ENCODE measurements at regions not wholly inside any gene's neighbourhood (a gene's known extent, or its start where the extent isn't known, plus 50 kb on each side); places are given as distances from the start of the nearest gene placed in this dataset.

DNA sequence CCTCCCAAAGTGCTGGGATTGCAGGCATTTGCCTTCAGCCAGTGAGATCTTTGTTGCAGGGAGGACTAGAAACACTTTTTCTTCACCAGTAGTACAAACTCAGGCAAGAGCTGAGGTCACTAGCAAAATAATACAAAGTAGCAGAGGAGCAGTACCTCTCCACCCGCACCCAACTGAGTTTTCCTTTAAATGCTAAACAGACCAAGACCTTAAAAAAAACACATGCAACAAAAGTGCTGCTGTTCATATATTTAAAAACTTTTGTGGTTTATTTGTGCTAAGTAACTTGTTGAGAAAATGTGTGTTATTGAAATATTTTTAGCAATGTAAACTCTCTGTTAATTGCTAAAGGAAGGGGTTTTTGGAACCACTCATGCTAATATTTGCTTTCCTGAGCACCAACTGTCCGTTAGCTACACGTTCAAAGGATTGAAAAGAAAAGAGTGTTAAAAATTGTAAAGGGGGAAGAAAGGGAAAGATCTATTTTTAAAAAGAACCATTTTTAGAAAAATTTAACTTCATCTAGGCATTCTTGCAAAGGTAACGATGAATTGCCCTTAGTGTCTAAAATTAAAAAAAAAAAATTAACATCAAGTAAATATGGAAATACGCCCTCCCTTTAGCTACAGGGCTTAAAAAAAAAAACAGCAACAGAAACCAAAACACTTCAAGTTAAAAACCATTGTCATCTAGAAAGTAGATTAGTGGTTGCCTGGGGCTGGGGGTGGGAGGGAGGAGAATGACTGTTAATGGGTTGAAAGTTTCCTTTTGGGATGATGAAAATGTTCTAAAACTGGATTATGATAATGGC is 114.0 kb upstream of the KRAS start:
- ChIA-PET CTCF (interaction anchor here (0.8 to 2.0 kb wide), 6 partner anchors 8 to 210 kb away, joined by 3 to 8 read pairs (median 5); no protein-coding TSS in a partner anchor), POLR2A (no interaction called here)
- DNase-seq (ENCODE audit: low read depth, low spot score) (no peak), FAIRE-seq (no peak)
- no TSS peak for BruUV-seq (replicated peaks)
- Histone ChIP-seq H3K4me1 (ENCODE audit: control insufficient read depth, extremely low read depth, insufficient read depth, low read length) (no peaks in the 10 kb centered on the region), H3K79me2 (ENCODE audit: control insufficient read depth, insufficient read depth, low read length) (no peaks in the 10 kb centered on the region), H3K4me2 (ENCODE audit: insufficient read depth, low read length) (no peak overlapping the region), H4K20me1 (replicated peaks; ENCODE audit: control insufficient read depth, extremely low read depth, insufficient read depth, low read length) (no peaks in the 10 kb centered on the region), H3K27me3 (ENCODE audit: control insufficient read depth in 2 of 2, insufficient read depth in 2 of 2, low read length in 2 of 2) (peaks cover 2 to 4% of the 10 kb centered on the region in 2 experiments), H3K9me1 (replicated peaks; ENCODE audit: control insufficient read depth, extremely low read depth, insufficient read depth, low read length) (no peaks in the 10 kb centered on the region), H3K9me3 (replicated peaks; ENCODE audit: control insufficient read depth, insufficient read depth, low read length) (no peaks in the 10 kb centered on the region), H2AFZ (ENCODE audit: low read depth, low read length) (no peak overlapping the region), H3K36me3 (ENCODE audit: control insufficient read depth in 2 of 2, extremely low read depth in 1 of 2, insufficient read depth in 2 of 2, low read length in 2 of 2) (no peaks in the 10 kb centered on the region), H3K4me3 (replicated peaks in 1 of 3; ENCODE audit: insufficient read depth in 1 of 3, low read depth in 1 of 3, low read length in 3 of 3) (no peak overlapping the region), H3K9ac (replicated peaks; ENCODE audit: extremely low read depth, insufficient read depth, low read length) (no peak overlapping the region), H3K27ac (ENCODE audit: insufficient read depth, low read depth, low read length) (no peak overlapping the region)
- dilution Hi-C loops (cut with MboI; ENCODE audit: extremely low pct_ligation_motif_present, low sequenced_read_pairs), result no loop called here
- intact Hi-C loops (cut with micrococcal nuclease), result no loop called here
- TF ChIP-seq FOS (IDR thresholded peaks at IDR 0.05; ENCODE audit: borderline replicate concordance, insufficient read depth, low read length) (no peak), MYC (IDR thresholded peaks at IDR 0.05; ENCODE audit: low read depth, low read length) (no peak), GATA2 (IDR thresholded peaks at IDR 0.05; ENCODE audit: insufficient read depth, insufficient read length, low read depth, low read length) (no peak), POLR2AphosphoS5 (IDR thresholded peaks at IDR 0.05; ENCODE audit: insufficient read depth, low read depth, low read length) (no peak), JUN (IDR thresholded peaks at IDR 0.05; ENCODE audit: borderline replicate concordance, insufficient read depth, insufficient read length, low read depth) (no peak), EZH2 (IDR thresholded peaks at IDR 0.05; ENCODE audit: borderline replicate concordance, low read depth, low read length, severe bottlenecking) (no peak)
- TF ChIP-seq, protein P1, sequence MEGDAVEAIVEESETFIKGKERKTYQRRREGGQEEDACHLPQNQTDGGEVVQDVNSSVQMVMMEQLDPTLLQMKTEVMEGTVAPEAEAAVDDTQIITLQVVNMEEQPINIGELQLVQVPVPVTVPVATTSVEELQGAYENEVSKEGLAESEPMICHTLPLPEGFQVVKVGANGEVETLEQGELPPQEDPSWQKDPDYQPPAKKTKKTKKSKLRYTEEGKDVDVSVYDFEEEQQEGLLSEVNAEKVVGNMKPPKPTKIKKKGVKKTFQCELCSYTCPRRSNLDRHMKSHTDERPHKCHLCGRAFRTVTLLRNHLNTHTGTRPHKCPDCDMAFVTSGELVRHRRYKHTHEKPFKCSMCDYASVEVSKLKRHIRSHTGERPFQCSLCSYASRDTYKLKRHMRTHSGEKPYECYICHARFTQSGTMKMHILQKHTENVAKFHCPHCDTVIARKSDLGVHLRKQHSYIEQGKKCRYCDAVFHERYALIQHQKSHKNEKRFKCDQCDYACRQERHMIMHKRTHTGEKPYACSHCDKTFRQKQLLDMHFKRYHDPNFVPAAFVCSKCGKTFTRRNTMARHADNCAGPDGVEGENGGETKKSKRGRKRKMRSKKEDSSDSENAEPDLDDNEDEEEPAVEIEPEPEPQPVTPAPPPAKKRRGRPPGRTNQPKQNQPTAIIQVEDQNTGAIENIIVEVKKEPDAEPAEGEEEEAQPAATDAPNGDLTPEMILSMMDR (IDR thresholded peaks at IDR 0.05; ENCODE audit: extremely low read depth in 1 of 2, insufficient read depth in 1 of 2, low read depth in 1 of 2, low read length in 2 of 2), result no peak
- TF ChIP-seq, protein P2, sequence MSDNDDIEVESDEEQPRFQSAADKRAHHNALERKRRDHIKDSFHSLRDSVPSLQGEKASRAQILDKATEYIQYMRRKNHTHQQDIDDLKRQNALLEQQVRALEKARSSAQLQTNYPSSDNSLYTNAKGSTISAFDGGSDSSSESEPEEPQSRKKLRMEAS (IDR thresholded peaks at IDR 0.05; ENCODE audit: insufficient read depth, insufficient read length), result no peak

Measured in endothelial cell of umbilical vein (primary cell).